Body of pancreas (tissue), 4 donors: ENCODE measurements at regions not wholly inside any gene's neighbourhood (a gene's known extent, or its start where the extent isn't known, plus 50 kb on each side); places are given as distances from the start of the nearest gene placed in this dataset.

Experiments used
- ATAC-seq: fragments of 150-250 bp; one replicate; pipeline ENCODE4 v1.9.1; 2016
- DNase-seq, 4 donors: peaks; one replicate each; pipeline ENCODE4 v3.0.0-alpha.2; 2019
- H3K27ac ChIP-seq, 4 donors: fragments of 200-600 bp; sonication (generic); 1 replicate in 3 of 4; 2 replicates in 1 of 4; pipeline versions ENCODE4 v1.5.1 to v1.6.1; 2016 to 2019; ENCODE audit warnings: mild to moderate bottlenecking in 1 of 4, mixed read lengths in 1 of 4, moderate library complexity in 1 of 4
- H3K27me3 ChIP-seq, 2 donors: fragments of 200-600 bp; sonication (generic); one replicate each; pipeline ENCODE4 v1.6.0; 2016; ENCODE audit warnings: mild to moderate bottlenecking in 1 of 2
- H3K36me3 ChIP-seq, 2 donors: fragments of 200-600 bp; sonication (generic); replicated peaks in 1 of 2; 2 replicates each; pipeline ENCODE4 v1.5.1; 2016; ENCODE audit warnings: low read depth in 2 of 2; ENCODE audit not compliant: insufficient read depth in 1 of 2
- H3K4me1 ChIP-seq: fragments of 200-600 bp; sonication (generic); one replicate; pipeline ENCODE4 v1.6.0; 2016
- H3K4me3 ChIP-seq, 2 donors: fragments of 200-600 bp; sonication (generic); 1 replicate in 1 of 2; 2 replicates in 1 of 2; pipeline ENCODE4 v1.5.1; 2016 to 2019
- H3K9me3 ChIP-seq, 3 donors: fragments of 200-600 bp; sonication (generic); 1 replicate in 2 of 3; 2 replicates in 1 of 3; pipeline ENCODE4 v1.5.1; 2016
- POLR2A ChIP-seq, 3 donors: fragments of 450-650 bp; IDR thresholded peaks; one replicate each; pipeline ENCODE4 v1.6.1; 2016; ENCODE audit warnings: antibody characterized with exemption in 3 of 3, mild to moderate bottlenecking in 2 of 3
- WGBS, 2 donors: methylation state at CpG; one replicate each; pipeline ENCODE4 v1.1.5; 2017; 5-methylcytosine and 5-hydroxymethylcytosine counted together
- intact Hi-C: fragments of 100-400 bp; cut with DNase I; formaldehyde crosslinking; loops from one replicate; pipeline ENCODE4 v1.15.1; 2023
- TF ChIP-seq, protein P1 (sequence below), 7 experiments: fragments of 450-650 bp in 4 of 7; fragments of 200-600 bp in 3 of 7; sonication (generic) in 3 of 7; IDR thresholded peaks; one replicate each; pipeline ENCODE4 v1.5.1; 2016 to 2019; ENCODE audit warnings: antibody characterized with exemption in 7 of 7

GRCh38 chr6:147001621-147002020, 202.6 kb upstream of the STXBP5 start:
- TF ChIP-seq, protein P1, sequence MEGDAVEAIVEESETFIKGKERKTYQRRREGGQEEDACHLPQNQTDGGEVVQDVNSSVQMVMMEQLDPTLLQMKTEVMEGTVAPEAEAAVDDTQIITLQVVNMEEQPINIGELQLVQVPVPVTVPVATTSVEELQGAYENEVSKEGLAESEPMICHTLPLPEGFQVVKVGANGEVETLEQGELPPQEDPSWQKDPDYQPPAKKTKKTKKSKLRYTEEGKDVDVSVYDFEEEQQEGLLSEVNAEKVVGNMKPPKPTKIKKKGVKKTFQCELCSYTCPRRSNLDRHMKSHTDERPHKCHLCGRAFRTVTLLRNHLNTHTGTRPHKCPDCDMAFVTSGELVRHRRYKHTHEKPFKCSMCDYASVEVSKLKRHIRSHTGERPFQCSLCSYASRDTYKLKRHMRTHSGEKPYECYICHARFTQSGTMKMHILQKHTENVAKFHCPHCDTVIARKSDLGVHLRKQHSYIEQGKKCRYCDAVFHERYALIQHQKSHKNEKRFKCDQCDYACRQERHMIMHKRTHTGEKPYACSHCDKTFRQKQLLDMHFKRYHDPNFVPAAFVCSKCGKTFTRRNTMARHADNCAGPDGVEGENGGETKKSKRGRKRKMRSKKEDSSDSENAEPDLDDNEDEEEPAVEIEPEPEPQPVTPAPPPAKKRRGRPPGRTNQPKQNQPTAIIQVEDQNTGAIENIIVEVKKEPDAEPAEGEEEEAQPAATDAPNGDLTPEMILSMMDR (IDR thresholded peaks at IDR 0.05), result no peak
- TF ChIP-seq POLR2A (IDR thresholded peaks at IDR 0.05), result no peak
- DNase-seq (no peak), ATAC-seq (no peak)
- H3K4me1 ChIP-seq, result no peaks in the 10 kb centered on the region
- no peaks in the 10 kb centered on the region for H3K9me3 ChIP-seq
- no peaks in the 10 kb centered on the region for H3K36me3 ChIP-seq
- WGBS, 2 donors, result 79 to 80% methylated on average over 1 of the region's 1 CpG
- H3K4me3 ChIP-seq, result no peak overlapping the region
- H3K27ac ChIP-seq, result no peak overlapping the region
- intact Hi-C loops, result no loop called here
- no peaks in the 10 kb centered on the region for H3K27me3 ChIP-seq

- Histone ChIP-seq H3K27ac (no peak overlapping the region), H3K4me3 (no peak overlapping the region), H3K36me3 (no peaks in the 10 kb centered on the region), H3K27me3 (no peaks in the 10 kb centered on the region), H3K9me3 (no peaks in the 10 kb centered on the region), H3K4me1 (no peaks in the 10 kb centered on the region)
- no peak for DNase-seq
- TF ChIP-seq, protein P1 (IDR thresholded peaks at IDR 0.05), result no peak
- intact Hi-C loops, result no loop called here
- ATAC-seq, result no peak
These were observed 201.0 kb upstream of the STXBP5 start for GRCh38 chr6:147003186-147003585.

GRCh38 chr6:147005499-147005898, 198.7 kb upstream of the STXBP5 start:
- no peak for ATAC-seq
- DNase-seq, result no peak
- no peaks in the 10 kb centered on the region for H3K9me3 ChIP-seq
- H3K4me3 ChIP-seq, result no peak overlapping the region
- intact Hi-C loops, result no loop called here
- H3K27ac ChIP-seq, result no peak overlapping the region
- TF ChIP-seq, protein P1 (IDR thresholded peaks at IDR 0.05), result no peak
- no peak for TF ChIP-seq POLR2A (IDR thresholded peaks at IDR 0.05)
- H3K36me3 ChIP-seq, result no peaks in the 10 kb centered on the region
- no peaks in the 10 kb centered on the region for H3K4me1 ChIP-seq
- H3K27me3 ChIP-seq, result no peaks in the 10 kb centered on the region

DNA sequence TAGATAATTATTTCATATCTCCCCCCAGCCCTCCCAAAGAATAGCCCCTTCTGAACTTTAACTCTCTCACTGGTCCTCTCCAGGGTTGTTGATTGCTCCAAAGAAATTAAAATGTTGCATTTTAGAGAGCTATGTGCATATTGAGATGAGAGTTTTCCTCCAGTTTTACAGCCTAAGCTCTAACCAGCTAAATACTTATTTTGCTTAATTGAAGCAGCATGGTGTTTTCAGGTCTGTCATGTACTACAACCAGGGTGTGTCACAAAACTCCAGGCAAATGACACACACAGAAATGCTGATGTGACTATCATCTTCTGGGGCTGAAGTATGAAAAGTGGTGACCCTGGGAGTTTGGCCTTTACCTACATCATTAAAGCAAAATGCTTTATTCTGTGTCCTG, 196.8 kb upstream of the STXBP5 start:
- Histone ChIP-seq H3K4me1 (no peaks in the 10 kb centered on the region), H3K27ac (no peak overlapping the region), H3K4me3 (no peak overlapping the region), H3K36me3 (no peaks in the 10 kb centered on the region), H3K27me3 (no peaks in the 10 kb centered on the region), H3K9me3 (no peaks in the 10 kb centered on the region)
- DNase-seq, result no peak
- TF ChIP-seq, protein P1 (IDR thresholded peaks at IDR 0.05), result no peak
- TF ChIP-seq POLR2A (IDR thresholded peaks at IDR 0.05), result no peak
- intact Hi-C loops, result no loop called here
- ATAC-seq, result no peak

DNA sequence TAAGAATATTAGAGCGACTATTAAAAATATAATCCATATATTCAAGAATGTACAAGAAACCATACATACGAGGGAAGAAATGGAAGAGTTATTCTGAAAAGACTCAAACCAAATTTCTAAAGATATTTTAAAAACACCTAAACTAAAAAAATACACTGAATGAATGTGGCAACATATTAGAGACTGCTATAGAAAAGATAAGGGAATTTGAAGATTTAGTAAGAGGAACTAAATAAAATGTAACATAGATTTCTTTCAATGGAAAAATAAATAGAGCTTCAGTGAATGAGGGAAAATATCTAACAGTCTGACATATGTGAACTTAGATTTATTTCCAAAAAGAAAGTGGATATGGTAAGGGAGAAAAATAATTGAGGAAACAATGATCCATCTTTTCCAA, 194.9 kb upstream of the STXBP5 start:
- intact Hi-C loops, result no loop called here
- no peaks in the 10 kb centered on the region for H3K27me3 ChIP-seq
- WGBS, 2 donors, result 83 to 88% methylated on average over 2 of the region's 2 CpGs

More for the DNA sequence above, 194.9 kb upstream of the STXBP5 start:
- no peak for TF ChIP-seq POLR2A (IDR thresholded peaks at IDR 0.05)
- TF ChIP-seq, protein P1 (IDR thresholded peaks at IDR 0.05), result no peak
- no peaks in the 10 kb centered on the region for H3K36me3 ChIP-seq
- H3K9me3 ChIP-seq, result no peaks in the 10 kb centered on the region
- no peak overlapping the region for H3K4me3 ChIP-seq
- no peak overlapping the region for H3K27ac ChIP-seq
- no peaks in the 10 kb centered on the region for H3K4me1 ChIP-seq
- no peak for ATAC-seq
- DNase-seq, result no peak
